H7 (cell line): ENCODE measurements at regions not wholly inside any gene's neighbourhood (a gene's known extent, or its start where the extent isn't known, plus 50 kb on each side); places are given as distances from the start of the nearest gene placed in this dataset.
A peak's percentile ranks its signal among the peaks of the same experiment; 100 is the strongest.

ENCODE experiments used
- DNase-seq: peaks from one replicate; pipeline ENCODE4 v3.0.0; 2012
- H3K27me3 ChIP-seq: 2 replicates; pipeline ENCODE4 v1.6.0; 2011; ENCODE audit warnings: mild to moderate bottlenecking, low read length; ENCODE audit not compliant: control insufficient read depth, insufficient read depth
- H3K36me3 ChIP-seq: replicated peaks from 2 replicates; pipeline ENCODE4 v1.5.1; 2011; ENCODE audit warnings: low read length; ENCODE audit not compliant: control insufficient read depth, insufficient read depth
- H3K4me3 ChIP-seq: 2 replicates; pipeline ENCODE4 v1.5.1; 2011; ENCODE audit warnings: low read depth, mild to moderate bottlenecking, control low read depth, low read length, moderate library complexity; ENCODE audit not compliant: insufficient read depth

DNA sequence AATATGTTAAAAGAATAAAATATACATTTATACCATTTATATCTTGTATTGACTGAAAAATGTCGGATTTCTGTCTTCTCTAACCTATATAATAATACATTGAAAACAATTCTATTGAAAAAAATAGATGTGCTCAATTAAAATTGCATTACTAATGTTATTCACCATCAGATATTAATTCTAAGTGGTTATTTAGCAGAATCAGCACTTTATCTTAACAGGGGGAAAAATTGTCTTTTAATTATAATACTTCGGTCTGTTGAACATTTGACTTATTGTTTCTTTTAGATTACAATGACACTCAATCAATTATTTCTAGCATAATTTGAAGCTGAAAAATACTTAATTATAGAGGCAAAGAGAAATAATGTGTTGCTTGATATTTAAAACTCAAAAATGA, 220.3 kb downstream of the PABPC4L start:
- no peak for DNase-seq
- Histone ChIP-seq H3K36me3 (no peaks in the 10 kb centered on the region), H3K4me3 (no peak overlapping the region), H3K27me3 (no peaks in the 10 kb centered on the region; the same call in 1 of the 2 replicates)

- no peaks in the 10 kb centered on the region for H3K27me3 ChIP-seq
- DNase-seq = no peak
- no peak overlapping the region for H3K4me3 ChIP-seq
- no peaks in the 10 kb centered on the region for H3K36me3 ChIP-seq
These were observed 229.0 kb downstream of the PABPC4L start for GRCh38 chr4:133972586-133972985.

DNA sequence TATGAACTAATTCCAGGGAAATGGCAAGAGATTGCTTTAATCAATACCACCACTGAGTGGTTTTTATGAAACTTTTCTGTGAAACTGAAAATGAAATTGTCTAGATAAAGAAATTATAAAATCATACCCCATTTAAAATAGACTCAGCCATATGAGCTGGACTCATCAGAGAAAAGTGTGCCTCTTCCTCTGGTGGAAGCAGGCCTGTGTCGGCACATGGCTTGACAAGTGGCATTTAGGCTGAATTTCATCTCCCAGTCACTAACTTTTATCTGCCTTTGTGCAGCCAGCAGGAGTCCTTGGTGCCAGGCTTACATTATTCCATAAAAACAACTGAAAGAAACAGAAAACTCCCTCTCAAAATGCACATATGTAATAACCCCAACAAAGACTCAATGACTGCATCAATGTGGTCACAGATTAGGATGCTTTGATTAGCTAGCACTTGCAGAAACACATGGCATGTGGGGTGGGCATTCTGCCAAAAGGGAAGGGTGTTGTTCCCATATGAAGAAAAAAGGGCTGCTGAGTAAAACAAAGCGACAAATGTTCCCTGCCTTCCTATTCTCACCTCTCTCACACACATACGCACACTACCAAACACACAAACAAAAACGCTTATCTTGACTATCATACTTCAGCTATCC, 232.3 kb downstream of the PABPC4L start:
- H3K36me3 ChIP-seq = no peaks in the 10 kb centered on the region
- no peak overlapping the region for H3K4me3 ChIP-seq
- no peak for DNase-seq
- no peaks in the 10 kb centered on the region for H3K27me3 ChIP-seq

DNA sequence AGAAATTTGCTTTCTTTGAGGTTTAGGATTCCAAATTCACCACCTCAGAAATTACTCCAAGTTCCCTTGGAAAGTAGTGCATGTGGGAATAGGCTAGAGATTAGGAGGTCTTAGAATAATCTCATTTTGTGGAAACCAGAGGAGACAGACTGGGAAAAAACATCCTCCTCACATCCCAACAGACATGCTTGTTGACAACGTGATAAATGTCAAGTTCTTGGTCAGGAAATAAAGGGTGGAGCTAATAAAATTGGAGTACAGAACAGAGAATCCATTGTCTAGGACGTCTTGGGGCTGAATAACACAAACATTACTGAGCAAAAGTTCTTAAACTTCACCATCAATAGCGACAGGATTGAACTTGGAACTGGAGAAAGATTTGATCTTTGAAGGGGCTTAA, 233.4 kb downstream of the PABPC4L start:
- no peaks in the 10 kb centered on the region for H3K36me3 ChIP-seq
- H3K27me3 ChIP-seq = no peaks in the 10 kb centered on the region

DNA sequence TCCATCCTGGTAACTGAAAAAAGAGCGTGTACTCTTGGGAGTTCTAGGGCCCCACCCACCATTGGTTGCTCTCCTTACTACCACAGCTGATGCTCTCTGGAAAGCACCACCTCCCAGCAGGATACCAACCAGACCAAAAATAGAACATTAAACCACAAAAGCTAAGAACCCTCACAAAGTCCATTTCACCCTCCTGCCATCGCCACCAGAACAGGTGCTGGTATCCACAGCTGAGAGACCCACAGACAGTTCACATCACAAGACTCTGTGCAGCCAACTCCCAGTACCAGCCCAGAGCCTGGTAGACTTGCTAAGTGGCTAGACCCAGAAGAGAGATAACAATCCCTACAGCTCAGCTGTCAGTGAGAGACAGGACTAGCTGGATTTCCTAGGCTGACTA, 240.6 kb downstream of the PABPC4L start:
- Histone ChIP-seq H3K27me3 (no peaks in the 10 kb centered on the region), H3K36me3 (no peaks in the 10 kb centered on the region), H3K4me3 (no peak overlapping the region)
- no peak for DNase-seq

More for the DNA sequence above, 233.4 kb downstream of the PABPC4L start:
- no peak overlapping the region for H3K4me3 ChIP-seq
- DNase-seq = no peak

GRCh38 chr4:133943081-133943480, 258.5 kb downstream of the PABPC4L start:
- DNase-seq = no peak
- H3K4me3 ChIP-seq = no peak overlapping the region

GRCh38 chr4:133938061-133938460, 263.5 kb downstream of the PABPC4L start:
- H3K36me3 ChIP-seq = no peaks in the 10 kb centered on the region
- no peak for DNase-seq
- no peak overlapping the region for H3K4me3 ChIP-seq
- no peaks in the 10 kb centered on the region for H3K27me3 ChIP-seq

More at GRCh38 chr4:133943081-133943480, 258.5 kb downstream of the PABPC4L start:
- no peaks in the 10 kb centered on the region for H3K27me3 ChIP-seq
- no peaks in the 10 kb centered on the region for H3K36me3 ChIP-seq

DNA sequence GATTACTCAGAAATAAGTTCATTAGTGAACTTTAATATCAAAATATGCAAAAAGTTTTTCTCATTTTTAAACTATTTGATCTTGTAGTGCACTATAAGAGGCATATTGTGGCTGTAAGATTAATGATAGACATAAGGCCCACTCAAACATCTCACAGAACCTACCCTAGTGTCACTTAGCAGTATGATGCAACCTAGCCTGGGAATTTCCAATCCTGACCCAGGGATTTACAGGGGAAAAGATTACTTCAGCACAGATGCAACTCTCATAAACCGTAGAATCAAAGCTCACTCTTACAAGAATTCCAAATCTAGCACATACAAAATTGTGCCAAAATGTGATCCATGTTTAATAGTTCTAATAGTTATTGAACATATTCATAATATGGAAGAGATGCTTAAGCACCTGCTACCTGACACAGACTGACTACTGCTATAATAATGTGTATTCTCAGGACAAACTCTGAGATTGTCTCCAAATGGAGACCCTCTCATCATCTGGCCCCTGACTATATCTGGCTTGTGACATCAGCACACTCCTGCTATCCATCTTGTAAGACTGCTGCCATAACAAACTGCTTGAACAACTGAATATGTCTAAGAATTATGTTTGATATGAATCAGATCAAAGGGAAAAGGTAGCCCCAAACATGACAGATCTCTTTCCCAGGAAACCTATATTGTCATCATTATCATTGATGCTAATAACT, 271.9 kb downstream of the PABPC4L start:
- Histone ChIP-seq H3K27me3 (no peaks in the 10 kb centered on the region), H3K36me3 (no peaks in the 10 kb centered on the region), H3K4me3 (no peak overlapping the region)
- DNase-seq = no peak

- Histone ChIP-seq H3K27me3 (no peaks in the 10 kb centered on the region), H3K36me3 (no peaks in the 10 kb centered on the region), H3K4me3 (no peak overlapping the region)
- DNase-seq = peak; percentile 2
These were observed 280.1 kb downstream of the PABPC4L start for GRCh38 chr4:133921280-133922195.

- no peaks in the 10 kb centered on the region for H3K36me3 ChIP-seq
- H3K4me3 ChIP-seq = no peak overlapping the region
- H3K27me3 ChIP-seq = no peaks in the 10 kb centered on the region
- DNase-seq = no peak
These were observed 281.4 kb downstream of the PABPC4L start for GRCh38 chr4:133920236-133920635.

DNA sequence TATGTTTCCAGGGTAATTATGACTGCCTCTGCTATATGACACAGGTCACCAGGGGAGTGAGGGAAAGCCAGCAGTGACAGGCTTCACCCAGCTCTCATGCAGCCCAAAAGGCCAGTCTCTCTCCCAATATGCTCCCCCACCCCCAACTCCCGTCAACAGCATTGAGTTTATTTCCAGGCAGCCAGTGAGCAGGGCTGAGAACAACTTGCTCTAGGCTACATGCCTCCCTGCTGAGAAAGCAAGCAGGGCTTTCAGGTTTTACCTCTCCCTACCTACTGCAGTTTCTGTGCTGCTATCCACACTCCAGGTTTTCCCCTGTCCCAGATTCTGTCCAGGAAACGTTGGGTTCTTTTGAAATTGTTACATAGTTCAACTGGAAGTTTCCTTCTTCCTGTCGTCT, 291.4 kb downstream of the PABPC4L start:
- no peaks in the 10 kb centered on the region for H3K36me3 ChIP-seq
- DNase-seq = no peak
- no peak overlapping the region for H3K4me3 ChIP-seq

DNA sequence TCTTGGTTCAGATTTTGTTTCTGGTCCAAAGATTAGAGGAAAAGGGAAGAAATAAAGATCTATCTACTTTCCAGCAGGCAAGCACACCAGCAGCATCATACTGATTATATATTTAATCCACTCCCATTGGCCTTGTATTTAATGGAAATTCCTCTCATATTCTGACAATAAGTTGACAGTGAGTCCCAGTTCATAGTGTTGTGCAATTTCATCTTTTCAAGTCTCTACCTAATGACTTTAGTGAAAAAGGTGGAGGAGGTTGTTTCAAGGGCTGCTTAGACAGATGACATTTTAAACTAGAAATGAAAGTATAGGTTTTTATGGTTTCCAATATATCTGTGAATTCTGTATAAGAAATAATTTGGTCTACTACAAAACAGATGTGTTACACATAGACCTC, 298.6 kb downstream of the PABPC4L start:
- Histone ChIP-seq H3K36me3 (no peaks in the 10 kb centered on the region), H3K4me3 (no peak overlapping the region), H3K27me3 (no peaks in the 10 kb centered on the region)
- no peak for DNase-seq

More for the DNA sequence above, 291.4 kb downstream of the PABPC4L start:
- H3K27me3 ChIP-seq = no peaks in the 10 kb centered on the region

GRCh38 chr4:133891011-133891410, 310.6 kb downstream of the PABPC4L start:
- Histone ChIP-seq H3K27me3 (no peaks in the 10 kb centered on the region), H3K36me3 (no peaks in the 10 kb centered on the region), H3K4me3 (no peak overlapping the region)
- DNase-seq = no peak

GRCh38 chr4:133887723-133888122, 313.9 kb downstream of the PABPC4L start:
- DNase-seq = no peak
- Histone ChIP-seq H3K36me3 (no peaks in the 10 kb centered on the region), H3K4me3 (no peak overlapping the region), H3K27me3 (no peaks in the 10 kb centered on the region)

- DNase-seq = no peak
- H3K36me3 ChIP-seq = no peaks in the 10 kb centered on the region
- H3K27me3 ChIP-seq = no peaks in the 10 kb centered on the region
- no peak overlapping the region for H3K4me3 ChIP-seq
These were observed 332.1 kb downstream of the PABPC4L start for GRCh38 chr4:133869486-133869885.
